Liver (tissue), 8 donors: ENCODE measurements at regions not wholly inside any gene's neighbourhood (a gene's known extent, or its start where the extent isn't known, plus 50 kb on each side); places are given as distances from the start of the nearest gene placed in this dataset.
"Not testable (repeated sequence)": the region's sequence is repeated elsewhere in the genome, so short reads cannot be mapped to it uniquely, and the experiment has no call there.

Source experiments
- DNase-seq: peaks from one replicate; pipeline ENCODE4 v3.0.0-alpha.2; 2017; ENCODE audit warnings: low spot score
- H3K27ac ChIP-seq, 2 donors: one replicate each; pipeline ENCODE4 v1.7.0; 2013; ENCODE audit warnings: inconsistent platforms in 2 of 2, low read length in 2 of 2, control low read depth in 1 of 2, low read depth in 1 of 2, mild to moderate bottlenecking in 1 of 2
- H3K27me3 ChIP-seq, 4 donors: one replicate each; pipeline versions ENCODE4 v1.6.1 to v1.7.0; 2013; ENCODE audit warnings: low read length in 3 of 4, inconsistent platforms in 1 of 4, mild to moderate bottlenecking in 1 of 4, moderate library complexity in 1 of 4; ENCODE audit not compliant: control insufficient read depth in 4 of 4, insufficient read depth in 4 of 4
- H3K36me3 ChIP-seq, 4 donors: one replicate each; pipeline versions ENCODE4 v1.6.1 to v1.7.0; 2013; ENCODE audit warnings: low read length in 3 of 4, mild to moderate bottlenecking in 3 of 4, low read depth in 1 of 4, moderate library complexity in 1 of 4; ENCODE audit not compliant: control insufficient read depth in 4 of 4, insufficient read depth in 3 of 4
- H3K4me1 ChIP-seq, 4 donors: one replicate each; pipeline versions ENCODE4 v1.6.1 to v1.7.0; 2013; ENCODE audit warnings: low read length in 3 of 4, mild to moderate bottlenecking in 3 of 4, moderate library complexity in 1 of 4; ENCODE audit not compliant: control insufficient read depth in 4 of 4, insufficient read depth in 4 of 4
- H3K4me3 ChIP-seq, 3 donors: one replicate each; pipeline versions ENCODE4 v1.6.1 to v1.7.0; 2013; ENCODE audit warnings: low read length in 3 of 3, control low read depth in 1 of 3, low read depth in 1 of 3, mild to moderate bottlenecking in 1 of 3
- H3K9ac ChIP-seq, 2 donors: one replicate each; pipeline ENCODE4 v1.7.0; 2013; ENCODE audit warnings: low read length in 2 of 2, mild to moderate bottlenecking in 2 of 2, moderate library complexity in 2 of 2, control low read depth in 1 of 2, low read depth in 1 of 2
- H3K9me3 ChIP-seq, 4 donors: one replicate each; pipeline versions ENCODE4 v1.6.1 to v1.7.0; 2013; ENCODE audit warnings: low read length in 3 of 4; ENCODE audit not compliant: control insufficient read depth in 4 of 4
- CTCF ChIP-seq: fragments of 150-350 bp; IDR thresholded peaks from 2 replicates; pipeline ENCODE4 v1.5.1; 2017; ENCODE audit warnings: improper control_type of control experiment, low read depth, low read length; ENCODE audit not compliant: missing input control
- EGR1 ChIP-seq, 2 donors: IDR thresholded peaks; 2 replicates each; pipeline ENCODE4 v1.6.1; 2016 to 2018; ENCODE audit warnings: antibody characterized with exemption in 2 of 2, low read depth in 2 of 2
- FOXA2 ChIP-seq: IDR thresholded peaks from 2 replicates; pipeline ENCODE4 v1.6.1; 2016; ENCODE audit warnings: antibody characterized with exemption
- GABPA ChIP-seq, 2 donors: IDR thresholded peaks in 1 of 2; conservative IDR thresholded peaks in 1 of 2; 2 replicates each; pipeline ENCODE4 v1.6.1; 2016; ENCODE audit warnings: antibody characterized with exemption in 2 of 2, mild to moderate bottlenecking in 1 of 2, moderate library complexity in 1 of 2
- HNF4A ChIP-seq, 2 donors: conservative IDR thresholded peaks; 2 replicates each; pipeline ENCODE4 v1.6.1; 2016; ENCODE audit warnings: antibody characterized with exemption in 2 of 2, mild to moderate bottlenecking in 2 of 2
- HNF4G ChIP-seq: IDR thresholded peaks from 2 replicates; pipeline ENCODE4 v1.6.1; 2016; ENCODE audit warnings: antibody characterized with exemption
- JUND ChIP-seq, 2 donors: IDR thresholded peaks; 2 replicates each; pipeline ENCODE4 v1.6.1; 2016; ENCODE audit warnings: antibody characterized with exemption in 2 of 2
- NR2F2 ChIP-seq: IDR thresholded peaks from 2 replicates; pipeline ENCODE4 v1.6.1; 2016; ENCODE audit warnings: antibody characterized with exemption
- RAD21 ChIP-seq, 2 donors: IDR thresholded peaks; 2 replicates each; pipeline ENCODE4 v1.6.1; 2016; ENCODE audit warnings: antibody characterized with exemption in 2 of 2, mild to moderate bottlenecking in 2 of 2
- REST ChIP-seq: IDR thresholded peaks from 2 replicates; pipeline ENCODE4 v1.6.1; 2016; ENCODE audit warnings: antibody characterized with exemption, mild to moderate bottlenecking
- RXRA ChIP-seq, 2 donors: IDR thresholded peaks; 2 replicates each; pipeline ENCODE4 v1.6.1; 2017 to 2018; ENCODE audit warnings: antibody characterized with exemption in 2 of 2, mild to moderate bottlenecking in 1 of 2
- SP1 ChIP-seq: IDR thresholded peaks from 2 replicates; pipeline ENCODE4 v1.6.1; 2018; ENCODE audit warnings: antibody characterized with exemption, mild to moderate bottlenecking
- TAF1 ChIP-seq: conservative IDR thresholded peaks from 2 replicates; pipeline ENCODE4 v1.6.1; 2016; ENCODE audit warnings: antibody characterized with exemption, mild to moderate bottlenecking
- YY1 ChIP-seq: IDR thresholded peaks from 2 replicates; pipeline ENCODE4 v1.6.1; 2016; ENCODE audit warnings: antibody characterized with exemption, mild to moderate bottlenecking
- WGBS: extraction: QIAGEN DNeasy Blood & Tissue Kit; methylation state at CpG from one replicate; pipeline ENCODE4 v1.1.7; 2013; 5-methylcytosine and 5-hydroxymethylcytosine counted together
- TF ChIP-seq, protein P1 (sequence below): IDR thresholded peaks from 2 replicates; pipeline ENCODE4 v1.6.1; 2016; ENCODE audit warnings: antibody characterized with exemption
- TF ChIP-seq, protein P2 (sequence below): IDR thresholded peaks from 2 replicates; pipeline ENCODE4 v1.6.1; 2016; ENCODE audit warnings: antibody characterized with exemption
- donor health status: healthy.
- donor health status: healthy.
- donor health status: healthy.
- donor health status: healthy.
- donor health status: healthy.

GRCh38 chr2:144904612-144905011, 384.7 kb upstream of the ZEB2 start:
- Histone ChIP-seq H3K9ac (no peak overlapping the region), H3K27me3 (peaks cover 0 to 2% (median 0%) of the 10 kb centered on the region in 4 donors), H3K9me3 (no peaks in the 10 kb centered on the region), H3K4me1 (no peaks in the 10 kb centered on the region), H3K4me3 (no peak overlapping the region), H3K27ac (no peak overlapping the region), H3K36me3 (no peaks in the 10 kb centered on the region)
- TF ChIP-seq SP1 = no peak
- TF ChIP-seq YY1 = no peak
- no peak for TF ChIP-seq JUND (IDR thresholded peaks at IDR 0.05)
- no peak for TF ChIP-seq NR2F2
- TF ChIP-seq, protein P1, sequence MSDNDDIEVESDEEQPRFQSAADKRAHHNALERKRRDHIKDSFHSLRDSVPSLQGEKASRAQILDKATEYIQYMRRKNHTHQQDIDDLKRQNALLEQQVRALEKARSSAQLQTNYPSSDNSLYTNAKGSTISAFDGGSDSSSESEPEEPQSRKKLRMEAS = no peak
- no peak for TF ChIP-seq HNF4A (conservative IDR thresholded peaks at IDR 0.05)
- no peak for TF ChIP-seq FOXA2
- no peak for TF ChIP-seq REST
- no peak for TF ChIP-seq EGR1 (IDR thresholded peaks at IDR 0.05; ENCODE audit: low read depth in 2 of 2)
- no peak for TF ChIP-seq HNF4G
- TF ChIP-seq, protein P2, sequence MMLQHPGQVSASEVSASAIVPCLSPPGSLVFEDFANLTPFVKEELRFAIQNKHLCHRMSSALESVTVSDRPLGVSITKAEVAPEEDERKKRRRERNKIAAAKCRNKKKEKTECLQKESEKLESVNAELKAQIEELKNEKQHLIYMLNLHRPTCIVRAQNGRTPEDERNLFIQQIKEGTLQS = no peak
- no peak for TF ChIP-seq RAD21 (IDR thresholded peaks at IDR 0.05)
- TF ChIP-seq GABPA (IDR thresholded peaks at IDR 0.05 in 1 of 2, conservative IDR thresholded peaks at IDR 0.05 in 1 of 2) = no peak
- TF ChIP-seq TAF1 = no peak
- TF ChIP-seq CTCF = no peak
- TF ChIP-seq RXRA (IDR thresholded peaks at IDR 0.05) = no peak
- no peak for DNase-seq
- WGBS = 90% methylated on average over 3 of the region's 3 CpGs

DNA sequence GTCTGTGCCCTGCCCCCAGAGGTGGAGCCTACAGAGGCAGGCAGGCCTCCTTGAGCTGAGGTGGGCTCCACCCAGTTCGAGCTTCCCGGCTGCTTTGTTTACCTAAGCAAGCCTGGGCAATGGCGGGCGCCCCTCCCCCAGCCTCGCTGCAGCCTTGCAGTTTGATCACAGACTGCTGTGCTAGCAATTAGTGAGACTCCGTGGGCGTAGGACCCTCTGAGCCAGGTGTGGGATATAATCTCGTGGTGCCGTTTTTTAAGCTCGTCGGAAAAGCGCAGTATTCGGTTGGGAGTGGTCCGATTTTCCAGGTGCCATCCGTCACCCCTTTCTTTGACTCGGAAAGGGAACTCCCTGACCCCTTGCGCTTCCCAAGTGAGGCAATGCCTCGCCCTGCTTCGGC, 383.1 kb upstream of the ZEB2 start:
- DNase-seq, H3K27me3 ChIP-seq: not testable (repeated sequence)
- 79% methylated on average over 17 of the region's 19 CpGs for WGBS

DNA sequence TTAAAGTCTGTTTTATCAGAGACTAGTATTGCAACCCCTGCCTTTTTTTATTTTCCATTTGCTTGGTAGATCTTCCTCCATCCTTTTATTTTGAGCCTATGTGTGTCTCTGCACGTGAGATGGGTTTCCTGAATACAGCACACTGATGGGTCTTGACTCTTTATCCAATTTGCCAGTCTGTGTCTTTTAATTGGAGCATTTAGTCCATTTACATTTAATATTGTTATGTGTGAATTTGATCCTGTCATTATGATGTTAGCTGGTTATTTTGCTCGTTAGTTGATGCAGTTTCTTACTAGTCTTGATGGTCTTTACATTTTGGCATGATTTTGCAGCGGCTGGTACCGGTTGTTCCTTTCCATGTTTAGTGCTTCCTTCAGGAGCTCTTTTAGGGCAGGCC, 381.5 kb upstream of the ZEB2 start:
- not testable (repeated sequence) for DNase-seq, H3K4me3 ChIP-seq, H3K4me1 ChIP-seq, H3K27me3 ChIP-seq, H3K36me3 ChIP-seq, H3K9me3 ChIP-seq, H3K27ac ChIP-seq, H3K9ac ChIP-seq
- WGBS = 52% methylated on average over 3 of the region's 4 CpGs

More for the DNA sequence above, 383.1 kb upstream of the ZEB2 start:
- H3K9me3 ChIP-seq, H3K9ac ChIP-seq, H3K27ac ChIP-seq, H3K4me3 ChIP-seq, H3K4me1 ChIP-seq, H3K36me3 ChIP-seq: not testable (repeated sequence)
